Astrocyte (in vitro differentiated cells and primary cell): ENCODE measurements at regions not wholly inside any gene's neighbourhood (a gene's known extent, or its start where the extent isn't known, plus 50 kb on each side); places are given as distances from the start of the nearest gene placed in this dataset.

Experiments
- DNase-seq: peaks from one replicate; pipeline ENCODE4 v3.0.0-alpha.2; 2010; ENCODE audit warnings: low read depth
- FAIRE-seq: peaks from 2 replicates; lab custom pipeline; 2011; peaks lifted over from hg19 to GRCh38; lab: Jason Lieb, UNC
- H2AFZ ChIP-seq: 2 replicates; pipeline ENCODE4 v1.6.0; 2012; ENCODE audit warnings: low read depth, low read length, inconsistent platforms
- H3K27ac ChIP-seq: 2 replicates; pipeline ENCODE4 v1.5.1; 2011; ENCODE audit warnings: low read depth, low read length, inconsistent platforms
- H3K27me3 ChIP-seq: 2 replicates; pipeline ENCODE4 v1.6.0; 2011; ENCODE audit warnings: low read length, inconsistent platforms; ENCODE audit not compliant: insufficient read depth
- H3K36me3 ChIP-seq: 2 replicates; pipeline ENCODE4 v1.5.1; 2011; ENCODE audit warnings: low read length, inconsistent platforms; ENCODE audit not compliant: insufficient read depth
- H3K4me1 ChIP-seq: 2 replicates; pipeline ENCODE4 v1.5.1; 2011; ENCODE audit warnings: low read length, inconsistent platforms; ENCODE audit not compliant: insufficient read depth
- H3K4me2 ChIP-seq: 2 replicates; pipeline ENCODE4 v1.6.0; 2012; ENCODE audit warnings: low read length, inconsistent platforms
- H3K4me3 ChIP-seq: 2 replicates; pipeline ENCODE4 v1.5.1; 2011; ENCODE audit warnings: low read depth, mild to moderate bottlenecking, low read length, inconsistent platforms; ENCODE audit not compliant: insufficient read depth
- H3K79me2 ChIP-seq: 2 replicates; pipeline ENCODE4 v1.6.0; 2012; ENCODE audit warnings: mild to moderate bottlenecking, low read length, inconsistent platforms; ENCODE audit not compliant: insufficient read depth
- H3K9ac ChIP-seq: 2 replicates; pipeline ENCODE4 v1.6.0; 2012; ENCODE audit warnings: mild to moderate bottlenecking, low read length, inconsistent platforms
- H3K9me3 ChIP-seq: 2 replicates; pipeline ENCODE4 v1.5.1; 2012; ENCODE audit warnings: low read depth, mild to moderate bottlenecking, low read length, inconsistent platforms; ENCODE audit not compliant: insufficient read depth
- H4K20me1 ChIP-seq: 2 replicates; pipeline ENCODE4 v1.6.0; 2012; ENCODE audit warnings: low read length, inconsistent platforms; ENCODE audit not compliant: insufficient read depth
- H3K27ac Mint-ChIP-seq: one replicate; pipeline ENCODE4 v1.8.0; 2021; ENCODE audit warnings: mild to moderate bottlenecking, mixed read lengths; ENCODE audit not compliant: unreplicated experiment
- H3K27me3 Mint-ChIP-seq: one replicate; pipeline ENCODE4 v1.8.0; 2021; ENCODE audit warnings: low read depth, mixed read lengths; ENCODE audit not compliant: unreplicated experiment
- H3K36me3 Mint-ChIP-seq: one replicate; pipeline ENCODE4 v1.8.0; 2021; ENCODE audit warnings: low read depth, mixed read lengths; ENCODE audit not compliant: unreplicated experiment
- H3K4me1 Mint-ChIP-seq: one replicate; pipeline ENCODE4 v1.8.0; 2021; ENCODE audit warnings: low read depth, mixed read lengths; ENCODE audit not compliant: unreplicated experiment
- H3K4me3 Mint-ChIP-seq: one replicate; pipeline ENCODE4 v1.8.0; 2021; ENCODE audit warnings: mild to moderate bottlenecking, moderate library complexity, mixed read lengths; ENCODE audit not compliant: unreplicated experiment
- H3K9me3 Mint-ChIP-seq: one replicate; pipeline ENCODE4 v1.8.0; 2021; ENCODE audit warnings: mild to moderate bottlenecking, mixed read lengths; ENCODE audit not compliant: unreplicated experiment
- CTCF ChIP-seq: IDR thresholded peaks from 2 replicates; pipeline ENCODE4 v1.5.1; 2011; ENCODE audit warnings: low read depth, mild to moderate bottlenecking, inconsistent platforms, low read length, moderate library complexity; ENCODE audit not compliant: insufficient read depth
- EZH2 ChIP-seq: IDR thresholded peaks from 2 replicates; pipeline ENCODE4 v1.6.1; 2012; ENCODE audit warnings: mild to moderate bottlenecking, low read length, inconsistent platforms; ENCODE audit not compliant: insufficient read depth

- H3K9me3 ChIP-seq = no peaks in the 10 kb centered on the region
- Mint-ChIP-seq H3K27me3 (peaks cover 15% of the 10 kb centered on the region), H3K4me1 (no peaks in the 10 kb centered on the region), H3K36me3 (no peaks in the 10 kb centered on the region), H3K27ac (no peak overlapping the region), H3K9me3 (no peaks in the 10 kb centered on the region), H3K4me3 (no peak overlapping the region)
- DNase-seq (peak; percentile 78), FAIRE-seq (no peak)
- H3K36me3 ChIP-seq = no peaks in the 10 kb centered on the region
- no peak overlapping the region for H3K4me2 ChIP-seq
- peaks cover 8% of the 10 kb centered on the region for H3K27me3 ChIP-seq
- H4K20me1 ChIP-seq = no peaks in the 10 kb centered on the region
- TF ChIP-seq EZH2 = no peak
- no peak for TF ChIP-seq CTCF
- no peak overlapping the region for H2AFZ ChIP-seq
- no peak overlapping the region for H3K27ac ChIP-seq
- H3K4me1 ChIP-seq = no peaks in the 10 kb centered on the region
- no peak overlapping the region for H3K9ac ChIP-seq
- H3K79me2 ChIP-seq = no peaks in the 10 kb centered on the region
- no peak overlapping the region for H3K4me3 ChIP-seq
Observed at GRCh38 chr4:183563874-183564273, 59.0 kb downstream of the ING2 start.

GRCh38 chr4:183571350-183571941 is 66.6 kb downstream of the ING2 start:
- FAIRE-seq (no peak), DNase-seq (peak; percentile 29)
- TF ChIP-seq CTCF = no peak
- TF ChIP-seq EZH2 = no peak
- Histone ChIP-seq H3K27me3 (no peaks in the 10 kb centered on the region), H3K79me2 (no peaks in the 10 kb centered on the region), H3K27ac (no peak overlapping the region), H3K4me1 (peaks cover 7% of the 10 kb centered on the region), H2AFZ (peak overlapping the region; percentile 56), H3K4me3 (no peak overlapping the region), H3K9me3 (no peaks in the 10 kb centered on the region), H3K4me2 (peak overlapping the region; percentile 60), H3K36me3 (no peaks in the 10 kb centered on the region), H4K20me1 (no peaks in the 10 kb centered on the region), H3K9ac (no peak overlapping the region)
- no peak overlapping the region for H3K27ac Mint-ChIP-seq
- H3K4me3 Mint-ChIP-seq = no peak overlapping the region
- H3K27me3 Mint-ChIP-seq = peaks cover 6% of the 10 kb centered on the region
- no peaks in the 10 kb centered on the region for H3K36me3 Mint-ChIP-seq
- no peaks in the 10 kb centered on the region for H3K9me3 Mint-ChIP-seq
- H3K4me1 Mint-ChIP-seq = peaks cover 11% of the 10 kb centered on the region

- DNase-seq = peak; percentile 50
- H3K27ac Mint-ChIP-seq = no peak overlapping the region
- no peak overlapping the region for H3K27ac ChIP-seq
Observed at GRCh38 chr4:183576701-183577404, 72.0 kb downstream of the ING2 start.

More at GRCh38 chr4:183576701-183577404, 72.0 kb downstream of the ING2 start:
- no peaks in the 10 kb centered on the region for H3K9me3 ChIP-seq
- H3K9ac ChIP-seq = no peak overlapping the region
- H3K4me2 ChIP-seq = no peak overlapping the region
- TF ChIP-seq EZH2 (no peak), CTCF (no peak)
- H2AFZ ChIP-seq = no peak overlapping the region
- H3K79me2 ChIP-seq = no peaks in the 10 kb centered on the region
- FAIRE-seq = no peak
- Mint-ChIP-seq H3K4me1 (peaks cover 13% of the 10 kb centered on the region), H3K36me3 (no peaks in the 10 kb centered on the region), H3K9me3 (no peaks in the 10 kb centered on the region), H3K27me3 (no peaks in the 10 kb centered on the region), H3K4me3 (no peak overlapping the region)
- no peaks in the 10 kb centered on the region for H3K4me1 ChIP-seq
- no peaks in the 10 kb centered on the region for H3K27me3 ChIP-seq
- no peaks in the 10 kb centered on the region for H3K36me3 ChIP-seq
- H4K20me1 ChIP-seq = no peaks in the 10 kb centered on the region
- no peak overlapping the region for H3K4me3 ChIP-seq
